ENCODE measurements at regions not wholly inside any gene's neighbourhood (a gene's known extent, or its start where the extent isn't known, plus 50 kb on each side); places are given as distances from the start of the nearest gene placed in this dataset.

- no peak for TF ChIP-seq CTCF (IDR thresholded peaks at IDR 0.05; ENCODE audit: insufficient read depth, low read length, poor library complexity, severe bottlenecking)
- Histone ChIP-seq H3K27me3 (replicated peaks; ENCODE audit: control insufficient read depth, insufficient read depth, low read length) (no peaks in the 10 kb centered on the region; the same call in 1 of the 2 replicates), H3K36me3 (ENCODE audit: control insufficient read depth, insufficient read depth, low read length) (no peaks in the 10 kb centered on the region), H3K4me3 (replicated peaks; ENCODE audit: low read depth, low read length) (no peak overlapping the region)
- DNase-seq (ENCODE audit: extremely low read depth, insufficient read length): no peak
Observed at GRCh38 chr4:183790661-183791060, 114.4 kb upstream of the STOX2 start.

GRCh38 chr4:183797011-183797444 lies 108.1 kb upstream of the STOX2 start:
- Histone ChIP-seq H3K27me3 (replicated peaks; ENCODE audit: control insufficient read depth, insufficient read depth, low read length) (no peaks in the 10 kb centered on the region; the same call in 1 of the 2 replicates), H3K36me3 (ENCODE audit: control insufficient read depth, insufficient read depth, low read length) (no peaks in the 10 kb centered on the region), H3K4me3 (replicated peaks; ENCODE audit: low read depth, low read length) (no peak overlapping the region)
- TF ChIP-seq CTCF (IDR thresholded peaks at IDR 0.05; ENCODE audit: insufficient read depth, low read length, poor library complexity, severe bottlenecking): no peak
- no peak for DNase-seq (ENCODE audit: extremely low read depth, insufficient read length)

GRCh38 chr4:183797445-183798300 lies 107.4 kb upstream of the STOX2 start:
- Histone ChIP-seq H3K36me3 (ENCODE audit: control insufficient read depth, insufficient read depth, low read length) (no peaks in the 10 kb centered on the region), H3K4me3 (replicated peaks; ENCODE audit: low read depth, low read length) (no peak overlapping the region), H3K27me3 (replicated peaks; ENCODE audit: control insufficient read depth, insufficient read depth, low read length) (no peaks in the 10 kb centered on the region; the same call in 1 of the 2 replicates)
- DNase-seq (ENCODE audit: extremely low read depth, insufficient read length): peak; percentile 22
- no peak for TF ChIP-seq CTCF (IDR thresholded peaks at IDR 0.05; ENCODE audit: insufficient read depth, low read length, poor library complexity, severe bottlenecking)

- no peak for TF ChIP-seq CTCF (IDR thresholded peaks at IDR 0.05; ENCODE audit: insufficient read depth, low read length, poor library complexity, severe bottlenecking)
- no peaks in the 10 kb centered on the region; the same call in 1 of the 2 replicates for H3K27me3 ChIP-seq (replicated peaks; ENCODE audit: control insufficient read depth, insufficient read depth, low read length)
- no peak for DNase-seq (ENCODE audit: extremely low read depth, insufficient read length)
- H3K36me3 ChIP-seq (ENCODE audit: control insufficient read depth, insufficient read depth, low read length): no peaks in the 10 kb centered on the region
- no peak overlapping the region for H3K4me3 ChIP-seq (replicated peaks; ENCODE audit: low read depth, low read length)
Observed at GRCh38 chr4:183798301-183799253, 106.5 kb upstream of the STOX2 start.

DNA sequence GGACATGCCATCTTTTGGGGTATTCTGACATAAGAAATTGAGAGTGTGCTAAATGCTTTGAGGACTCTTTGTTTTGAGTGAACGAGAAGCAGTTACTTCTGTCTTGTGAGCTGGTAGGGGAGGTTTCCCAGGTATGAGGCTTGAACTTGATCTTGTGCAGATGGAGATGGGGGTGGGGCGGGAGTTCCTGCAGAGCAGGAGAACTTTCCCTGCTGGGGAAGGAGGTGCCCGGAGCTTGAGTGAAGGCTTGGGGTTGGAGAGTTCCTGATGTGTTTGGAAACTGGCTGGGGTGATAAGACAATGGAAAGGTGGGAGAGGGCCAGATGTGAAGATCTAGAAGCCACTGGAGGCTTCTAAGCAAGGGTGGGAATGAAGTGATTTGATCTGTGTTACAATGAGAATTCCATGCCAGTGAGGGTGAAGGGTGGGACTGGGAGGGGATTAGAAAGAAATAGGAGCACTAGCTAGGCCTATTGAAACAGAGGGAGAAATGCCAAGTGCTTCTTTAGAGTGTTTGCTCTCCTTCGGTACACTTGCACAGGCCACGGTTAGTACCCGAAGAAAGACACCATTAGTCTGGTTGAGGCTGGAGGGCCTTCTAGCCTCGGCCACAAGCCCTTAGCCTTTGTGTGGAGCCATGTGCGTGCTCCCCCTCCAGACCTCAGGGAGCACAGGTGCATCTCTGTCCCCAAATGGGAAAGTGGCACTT lies 103.5 kb upstream of the STOX2 start:
- Histone ChIP-seq H3K27me3 (replicated peaks; ENCODE audit: control insufficient read depth, insufficient read depth, low read length) (no peaks in the 10 kb centered on the region), H3K36me3 (ENCODE audit: control insufficient read depth, insufficient read depth, low read length) (no peaks in the 10 kb centered on the region), H3K4me3 (replicated peaks; ENCODE audit: low read depth, low read length) (no peak overlapping the region)
- no peak for TF ChIP-seq CTCF (IDR thresholded peaks at IDR 0.05; ENCODE audit: insufficient read depth, low read length, poor library complexity, severe bottlenecking)
- DNase-seq (ENCODE audit: extremely low read depth, insufficient read length): no peak

Data from GM06990 (cell line).